ENCODE measurements at regions not wholly inside any gene's neighbourhood (a gene's known extent, or its start where the extent isn't known, plus 50 kb on each side); places are given as distances from the start of the nearest gene placed in this dataset.
A peak's percentile ranks its signal among the peaks of the same experiment; 100 is the strongest.
"Not testable (repeated sequence)": the region's sequence is repeated elsewhere in the genome, so short reads cannot be mapped to it uniquely, and the experiment has no call there.

- 90% methylated on average over 7 of the region's 8 CpGs for WGBS (ENCODE audit: insufficient coverage)
- peaks cover 7% of the 10 kb centered on the region for H3K4me1 ChIP-seq (ENCODE audit: control insufficient read depth, insufficient read depth, low read length)
- peaks cover 3% of the 10 kb centered on the region for H3K27me3 ChIP-seq (ENCODE audit: control insufficient read depth, insufficient read depth, low read length)
- H3K27ac ChIP-seq (ENCODE audit: low read depth, low read length), result no peak overlapping the region
- no peaks in the 10 kb centered on the region for H3K36me3 ChIP-seq (ENCODE audit: control insufficient read depth, insufficient read depth, low read length)
- no peak for DNase-seq (ENCODE audit: low read depth in 4 of 6, low spot score in 6 of 6)
- no peaks in the 10 kb centered on the region for H3K9me3 ChIP-seq (ENCODE audit: control insufficient read depth, insufficient read depth, low read length)
- no peak overlapping the region for H3K4me3 ChIP-seq (ENCODE audit: low read depth, low read length)
These were observed 262.1 kb downstream of the MYCN start for GRCh38 chr2:16202266-16203020.

GRCh38 chr2:16201848-16202247, 261.5 kb downstream of the MYCN start:
- Histone ChIP-seq H3K27me3 (ENCODE audit: control insufficient read depth, insufficient read depth, low read length) (peaks cover 3% of the 10 kb centered on the region), H3K36me3 (ENCODE audit: control insufficient read depth, insufficient read depth, low read length) (no peaks in the 10 kb centered on the region), H3K27ac (ENCODE audit: low read depth, low read length) (no peak overlapping the region), H3K9me3 (ENCODE audit: control insufficient read depth, insufficient read depth, low read length) (no peaks in the 10 kb centered on the region), H3K4me3 (ENCODE audit: low read depth, low read length) (no peak overlapping the region), H3K4me1 (ENCODE audit: control insufficient read depth, insufficient read depth, low read length) (peaks cover 7% of the 10 kb centered on the region)
- peak in 1 of 6 donors; percentile 73 for DNase-seq (ENCODE audit: low read depth in 4 of 6, low spot score in 6 of 6)
- 48% methylated on average over 6 of the region's 7 CpGs for WGBS (ENCODE audit: insufficient coverage)

DNA sequence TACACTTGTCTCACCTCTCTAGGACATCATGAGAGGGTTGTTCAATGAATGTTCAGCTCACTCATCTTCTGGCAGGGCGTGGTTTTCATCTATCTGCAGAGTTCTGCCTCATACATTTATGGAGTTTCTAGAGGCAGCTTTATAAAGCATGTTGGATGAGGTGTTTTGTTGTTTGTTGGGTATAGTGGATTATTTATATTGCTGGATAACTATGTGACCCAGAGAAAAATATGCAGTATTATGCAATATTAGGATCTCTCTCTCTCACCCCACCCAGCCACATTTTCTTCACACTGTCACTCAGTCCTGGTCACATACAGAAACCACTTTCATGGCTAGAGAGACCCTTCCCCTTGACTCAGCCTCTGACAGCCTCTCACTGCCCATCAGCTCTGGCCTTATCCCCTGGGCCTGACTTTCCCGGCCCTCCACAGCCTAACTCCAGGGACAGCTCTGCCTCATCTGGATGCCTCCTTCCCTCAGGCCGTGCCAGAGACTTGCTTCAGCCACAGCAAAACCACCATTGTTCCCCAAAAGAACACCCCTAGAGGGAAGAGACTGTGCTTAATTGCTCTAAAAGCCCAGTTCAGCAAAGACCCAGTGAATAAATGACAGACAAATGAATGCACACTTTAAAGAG, 260.3 kb downstream of the MYCN start:
- no peak overlapping the region for H3K4me3 ChIP-seq (ENCODE audit: low read depth, low read length)
- peaks cover 7% of the 10 kb centered on the region for H3K4me1 ChIP-seq (ENCODE audit: control insufficient read depth, insufficient read depth, low read length)
- no peak for DNase-seq (ENCODE audit: low read depth in 4 of 6, low spot score in 6 of 6)
- H3K27me3 ChIP-seq (ENCODE audit: control insufficient read depth, insufficient read depth, low read length), result peaks cover 3% of the 10 kb centered on the region
- no peaks in the 10 kb centered on the region for H3K9me3 ChIP-seq (ENCODE audit: control insufficient read depth, insufficient read depth, low read length)
- 25% methylated on average over 2 of the region's 3 CpGs for WGBS (ENCODE audit: insufficient coverage)
- H3K36me3 ChIP-seq (ENCODE audit: control insufficient read depth, insufficient read depth, low read length), result no peaks in the 10 kb centered on the region
- no peak overlapping the region for H3K27ac ChIP-seq (ENCODE audit: low read depth, low read length)

DNA sequence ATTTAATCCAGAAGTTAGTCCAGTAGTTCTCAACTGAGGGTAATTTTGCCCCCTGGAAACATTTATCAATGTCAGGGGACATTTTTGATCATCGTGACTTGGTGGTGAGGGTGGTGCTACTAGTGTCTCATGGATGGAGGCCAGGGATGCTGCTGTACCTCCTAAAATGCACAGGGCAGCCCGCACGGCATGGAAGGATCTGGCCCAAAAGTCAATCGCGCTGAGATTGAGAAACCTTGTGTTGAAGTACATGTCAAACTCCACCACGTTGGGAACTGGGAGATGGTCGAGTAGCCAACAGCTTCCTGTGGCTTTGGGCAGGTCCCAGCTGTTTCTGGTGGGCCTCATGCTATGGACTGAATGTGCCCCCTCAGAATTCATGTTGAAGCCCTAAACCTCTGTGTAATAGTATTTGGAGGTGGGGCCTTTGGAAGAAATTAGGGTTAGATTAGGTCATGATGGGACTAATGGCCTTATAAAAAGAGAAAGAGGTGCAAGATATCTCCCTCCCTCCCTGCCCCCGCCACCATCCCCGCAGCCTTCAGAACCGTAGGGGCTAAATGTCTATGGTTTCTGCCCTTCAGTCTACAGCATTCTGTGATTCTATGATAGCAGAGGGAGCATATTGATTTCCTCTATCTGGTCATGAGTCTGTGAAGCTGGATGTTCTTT, 259.7 kb downstream of the MYCN start:
- Histone ChIP-seq H3K4me1 (ENCODE audit: control insufficient read depth, insufficient read depth, low read length) (peaks cover 7% of the 10 kb centered on the region), H3K27ac (ENCODE audit: low read depth, low read length) (no peak overlapping the region)
- 92% methylated on average over 7 of the region's 10 CpGs for WGBS (ENCODE audit: insufficient coverage)

GRCh38 chr2:16199241-16199640, 258.9 kb downstream of the MYCN start:
- not testable (repeated sequence) for H3K27me3 ChIP-seq (ENCODE audit: control insufficient read depth, insufficient read depth, low read length); H3K27ac ChIP-seq (ENCODE audit: low read depth, low read length); H3K36me3 ChIP-seq (ENCODE audit: control insufficient read depth, insufficient read depth, low read length); H3K4me3 ChIP-seq (ENCODE audit: low read depth, low read length); DNase-seq (ENCODE audit: low read depth in 4 of 6, low spot score in 6 of 6); H3K9me3 ChIP-seq (ENCODE audit: control insufficient read depth, insufficient read depth, low read length); H3K4me1 ChIP-seq (ENCODE audit: control insufficient read depth, insufficient read depth, low read length)
- WGBS (ENCODE audit: insufficient coverage), result 95% methylated on average over 3 of the region's 5 CpGs

More for the DNA sequence above, 259.7 kb downstream of the MYCN start:
- no peaks in the 10 kb centered on the region for H3K36me3 ChIP-seq (ENCODE audit: control insufficient read depth, insufficient read depth, low read length)
- no peaks in the 10 kb centered on the region for H3K9me3 ChIP-seq (ENCODE audit: control insufficient read depth, insufficient read depth, low read length)
- peaks cover 3% of the 10 kb centered on the region for H3K27me3 ChIP-seq (ENCODE audit: control insufficient read depth, insufficient read depth, low read length)
- H3K4me3 ChIP-seq (ENCODE audit: low read depth, low read length), result no peak overlapping the region
- DNase-seq (ENCODE audit: low read depth in 4 of 6, low spot score in 6 of 6), result no peak

DNA sequence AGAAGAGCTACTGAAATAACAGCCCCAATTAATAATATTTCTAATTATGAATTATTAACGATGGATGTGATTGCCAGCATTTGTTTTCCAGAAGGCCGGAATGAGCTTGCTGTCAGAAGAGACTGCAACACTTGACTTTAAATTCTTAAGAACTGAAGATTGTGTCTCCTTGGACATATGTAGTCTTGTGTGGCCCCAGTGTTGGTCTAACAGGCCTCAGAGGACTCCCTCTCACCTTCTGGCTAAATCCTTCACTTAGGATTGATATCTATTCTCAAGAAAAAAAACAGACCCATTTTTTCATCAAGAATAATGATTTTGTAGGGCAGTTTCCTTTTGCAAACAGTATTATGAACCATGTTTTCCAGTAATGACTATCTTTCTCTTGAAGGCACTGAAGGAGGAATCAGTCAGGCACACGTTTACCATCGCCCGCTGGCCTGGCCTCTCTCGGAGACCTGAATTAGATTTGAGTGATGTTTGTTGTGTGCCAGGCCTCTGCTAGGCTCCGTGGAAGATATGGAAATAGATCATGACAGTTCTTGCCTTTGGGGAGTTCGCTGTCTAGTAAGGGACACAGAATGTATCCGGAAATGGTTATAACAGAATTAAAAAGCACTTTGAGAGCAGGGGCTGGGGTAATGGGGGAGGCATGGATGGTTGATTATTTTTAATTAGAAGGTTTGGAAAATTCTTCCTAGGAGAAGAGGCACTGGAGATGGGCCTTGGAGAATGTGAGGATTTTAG, 258.0 kb downstream of the MYCN start:
- no peaks in the 10 kb centered on the region for H3K27me3 ChIP-seq (ENCODE audit: control insufficient read depth, insufficient read depth, low read length)
- H3K27ac ChIP-seq (ENCODE audit: low read depth, low read length), result no peak overlapping the region
- H3K4me3 ChIP-seq (ENCODE audit: low read depth, low read length), result no peak overlapping the region
- 85% methylated on average over 8 of the region's 9 CpGs for WGBS (ENCODE audit: insufficient coverage)
- no peaks in the 10 kb centered on the region for H3K36me3 ChIP-seq (ENCODE audit: control insufficient read depth, insufficient read depth, low read length)
- DNase-seq (ENCODE audit: low read depth in 4 of 6, low spot score in 6 of 6), result no peak
- no peaks in the 10 kb centered on the region for H3K9me3 ChIP-seq (ENCODE audit: control insufficient read depth, insufficient read depth, low read length)
- H3K4me1 ChIP-seq (ENCODE audit: control insufficient read depth, insufficient read depth, low read length), result peaks cover 7% of the 10 kb centered on the region

DNA sequence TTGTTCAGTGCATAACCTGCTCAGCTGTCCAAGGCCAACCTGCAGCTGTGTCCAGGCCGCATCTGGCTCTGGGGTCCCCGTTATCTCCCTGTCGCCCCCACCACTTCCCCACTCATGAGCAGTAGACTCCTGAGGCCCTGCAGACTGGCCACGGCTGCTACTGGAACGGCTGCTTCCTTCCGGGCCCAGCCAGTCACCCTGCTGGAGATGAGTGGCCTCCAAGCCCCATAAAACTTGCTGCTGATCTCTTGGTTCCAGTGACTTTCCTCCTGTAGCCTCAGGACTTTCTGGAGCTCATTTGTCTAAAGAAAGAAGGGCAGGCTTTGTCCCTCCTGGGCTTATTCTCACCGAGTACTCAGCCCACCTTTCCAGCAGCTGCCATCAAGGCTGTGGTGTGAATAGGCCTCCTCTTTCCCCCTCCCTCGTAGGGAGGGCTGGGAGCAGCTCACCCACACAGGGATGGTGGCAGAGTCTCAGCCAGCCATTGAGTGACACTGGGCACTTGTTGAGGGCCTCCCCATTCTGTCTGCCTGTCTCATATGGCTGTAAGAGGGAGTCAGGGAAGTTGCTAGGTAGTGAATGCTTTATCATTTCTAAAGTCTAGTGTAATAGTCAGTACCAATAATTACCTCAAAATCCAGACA, 257.3 kb downstream of the MYCN start:
- Histone ChIP-seq H3K9me3 (ENCODE audit: control insufficient read depth, insufficient read depth, low read length) (no peaks in the 10 kb centered on the region), H3K4me3 (ENCODE audit: low read depth, low read length) (no peak overlapping the region), H3K27ac (ENCODE audit: low read depth, low read length) (no peak overlapping the region), H3K36me3 (ENCODE audit: control insufficient read depth, insufficient read depth, low read length) (no peaks in the 10 kb centered on the region), H3K27me3 (ENCODE audit: control insufficient read depth, insufficient read depth, low read length) (no peaks in the 10 kb centered on the region), H3K4me1 (ENCODE audit: control insufficient read depth, insufficient read depth, low read length) (peaks cover 7% of the 10 kb centered on the region)
- DNase-seq (ENCODE audit: low read depth in 4 of 6, low spot score in 6 of 6), result no peak
- 75% methylated on average over 6 of the region's 8 CpGs for WGBS (ENCODE audit: insufficient coverage)

- H3K36me3 ChIP-seq (ENCODE audit: control insufficient read depth, insufficient read depth, low read length), result no peaks in the 10 kb centered on the region
- H3K27me3 ChIP-seq (ENCODE audit: control insufficient read depth, insufficient read depth, low read length), result no peaks in the 10 kb centered on the region
- H3K4me1 ChIP-seq (ENCODE audit: control insufficient read depth, insufficient read depth, low read length), result peaks cover 5% of the 10 kb centered on the region
- no peak for DNase-seq (ENCODE audit: low read depth in 4 of 6, low spot score in 6 of 6)
- no peak overlapping the region for H3K27ac ChIP-seq (ENCODE audit: low read depth, low read length)
- H3K9me3 ChIP-seq (ENCODE audit: control insufficient read depth, insufficient read depth, low read length), result no peaks in the 10 kb centered on the region
- H3K4me3 ChIP-seq (ENCODE audit: low read depth, low read length), result no peak overlapping the region
- WGBS (ENCODE audit: insufficient coverage), result 77% methylated on average over 4 of the region's 15 CpGs
These were observed 256.5 kb downstream of the MYCN start for GRCh38 chr2:16196687-16197503.

Measured in spinal cord (tissue), 9 donors.